ENCODE measurements at regions not wholly inside any gene's neighbourhood (a gene's known extent, or its start where the extent isn't known, plus 50 kb on each side); places are given as distances from the start of the nearest gene placed in this dataset.

GRCh38 chr10:59093461-59093860, 83.0 kb upstream of the PHYHIPL start:
- DNase-seq (ENCODE audit: low spot score in 2 of 2) = no peak
- no peak overlapping the region for H3K4me3 ChIP-seq (ENCODE audit: low read depth, poor library complexity, severe bottlenecking)
- TF ChIP-seq CTCF (IDR thresholded peaks at IDR 0.05) = no peak
- no peak for TF ChIP-seq POLR2A (IDR thresholded peaks at IDR 0.05)
- WGBS, 2 donors = 90 to 98% methylated on average over 2 of the region's 2 CpGs
- intact Hi-C loops (cut with DNase I; ENCODE audit: low total_unique reads) = no loop called here

- no peak overlapping the region for H3K4me3 ChIP-seq (ENCODE audit: low read depth, poor library complexity, severe bottlenecking)
- no peak for TF ChIP-seq POLR2A (IDR thresholded peaks at IDR 0.05)
- no peak for TF ChIP-seq CTCF (IDR thresholded peaks at IDR 0.05)
- intact Hi-C loops (cut with DNase I; ENCODE audit: low total_unique reads) = no loop called here
- DNase-seq (ENCODE audit: low spot score in 2 of 2) = no peak
- WGBS, 2 donors = 91 to 94% methylated on average over 2 of the region's 2 CpGs
These were observed 79.8 kb upstream of the PHYHIPL start for GRCh38 chr10:59096631-59097030.

GRCh38 chr10:59098387-59098786, 78.1 kb upstream of the PHYHIPL start:
- DNase-seq (ENCODE audit: low spot score in 2 of 2) = no peak
- intact Hi-C loops (cut with DNase I; ENCODE audit: low total_unique reads) = no loop called here
- TF ChIP-seq POLR2A (IDR thresholded peaks at IDR 0.05) (no peak), CTCF (IDR thresholded peaks at IDR 0.05) (no peak)
- no peak overlapping the region for H3K4me3 ChIP-seq (ENCODE audit: low read depth, poor library complexity, severe bottlenecking)

- no peak for DNase-seq (ENCODE audit: low spot score in 2 of 2)
- intact Hi-C loops (cut with DNase I; ENCODE audit: low total_unique reads) = no loop called here
- H3K4me3 ChIP-seq (ENCODE audit: low read depth, poor library complexity, severe bottlenecking) = no peak overlapping the region
- TF ChIP-seq POLR2A (IDR thresholded peaks at IDR 0.05) (no peak), CTCF (IDR thresholded peaks at IDR 0.05) (no peak)
- 26 to 33% methylated on average over 4 of the region's 4 CpGs for WGBS, 2 donors
These were observed 77.5 kb upstream of the PHYHIPL start for GRCh38 chr10:59098831-59099452.

GRCh38 chr10:59099481-59099880, 77.0 kb upstream of the PHYHIPL start:
- H3K4me3 ChIP-seq (ENCODE audit: low read depth, poor library complexity, severe bottlenecking) = no peak overlapping the region
- intact Hi-C loops (cut with DNase I; ENCODE audit: low total_unique reads) = no loop called here
- WGBS, 2 donors = 43 to 48% methylated on average over 2 of the region's 2 CpGs
- peak in 1 of 2 donors; percentile 32 for DNase-seq (ENCODE audit: low spot score in 2 of 2)
- TF ChIP-seq POLR2A (IDR thresholded peaks at IDR 0.05) = no peak
- TF ChIP-seq CTCF (IDR thresholded peaks at IDR 0.05) = no peak

- intact Hi-C loops (cut with DNase I; ENCODE audit: low total_unique reads) = no loop called here
- H3K4me3 ChIP-seq (ENCODE audit: low read depth, poor library complexity, severe bottlenecking) = no peak overlapping the region
- no peak for TF ChIP-seq CTCF (IDR thresholded peaks at IDR 0.05)
- no peak for TF ChIP-seq POLR2A (IDR thresholded peaks at IDR 0.05)
- WGBS, 2 donors = 84 to 87% methylated on average over 4 of the region's 4 CpGs
- DNase-seq (ENCODE audit: low spot score in 2 of 2) = no peak
These were observed 74.0 kb upstream of the PHYHIPL start for GRCh38 chr10:59102394-59102793.
